GM21360 (cell line): ENCODE measurements at regions not wholly inside any gene's neighbourhood (a gene's known extent, or its start where the extent isn't known, plus 50 kb on each side); places are given as distances from the start of the nearest gene placed in this dataset.

Experiments
- ATAC-seq: cut with Tn5 transposase; IDR thresholded peaks from one replicate; pipeline ENCODE4 v1.9.1; 2021; ENCODE audit warnings: mild to moderate bottlenecking, moderate library complexity; ENCODE audit not compliant: unreplicated experiment

GRCh38 chr4:96755569-96756484 is 915.9 kb downstream of the PDHA2 start:
- ATAC-seq, result no peak

- no peak for ATAC-seq
Observed at GRCh38 chr4:96756584-96756983, 916.7 kb downstream of the PDHA2 start.

DNA sequence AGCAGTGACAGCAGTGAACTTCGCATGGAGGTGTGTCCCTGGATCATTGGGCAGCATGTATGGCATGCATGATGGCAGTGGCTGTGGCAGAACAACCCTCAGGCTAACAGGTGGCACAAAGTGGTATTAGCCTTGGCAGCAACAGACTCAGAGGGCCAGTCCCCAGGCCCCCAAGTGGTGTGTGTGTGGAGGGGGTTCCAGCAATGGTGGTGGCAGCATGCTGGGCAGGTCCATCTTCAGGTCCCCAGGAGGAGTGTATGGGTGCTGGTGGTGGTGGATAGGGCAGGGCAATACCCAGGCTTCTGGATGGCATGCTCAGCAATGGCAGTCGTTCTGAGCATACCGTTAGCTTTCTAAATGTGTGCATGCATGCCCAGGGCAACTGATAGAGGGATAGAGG is 923.7 kb downstream of the PDHA2 start:
- no peak for ATAC-seq

DNA sequence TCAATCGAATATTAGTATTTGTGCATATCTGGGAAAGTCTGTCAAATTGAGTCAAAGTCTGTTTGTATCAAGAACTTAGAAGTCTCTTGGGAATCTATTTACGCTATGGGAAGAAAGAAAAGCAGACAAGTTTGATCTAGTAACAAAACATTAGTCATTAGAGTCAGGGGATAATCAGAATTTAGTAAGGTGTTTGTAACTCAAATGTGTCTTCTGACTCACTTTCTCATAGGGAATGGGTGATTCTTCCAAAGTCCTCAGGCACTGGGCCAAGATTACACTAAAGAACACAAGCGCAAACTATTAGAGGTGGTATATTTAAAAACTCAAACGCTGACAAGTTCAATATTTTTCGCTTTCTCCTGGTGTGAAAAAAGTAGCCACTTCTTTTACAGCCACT is 926.5 kb downstream of the PDHA2 start:
- ATAC-seq, result no peak

DNA sequence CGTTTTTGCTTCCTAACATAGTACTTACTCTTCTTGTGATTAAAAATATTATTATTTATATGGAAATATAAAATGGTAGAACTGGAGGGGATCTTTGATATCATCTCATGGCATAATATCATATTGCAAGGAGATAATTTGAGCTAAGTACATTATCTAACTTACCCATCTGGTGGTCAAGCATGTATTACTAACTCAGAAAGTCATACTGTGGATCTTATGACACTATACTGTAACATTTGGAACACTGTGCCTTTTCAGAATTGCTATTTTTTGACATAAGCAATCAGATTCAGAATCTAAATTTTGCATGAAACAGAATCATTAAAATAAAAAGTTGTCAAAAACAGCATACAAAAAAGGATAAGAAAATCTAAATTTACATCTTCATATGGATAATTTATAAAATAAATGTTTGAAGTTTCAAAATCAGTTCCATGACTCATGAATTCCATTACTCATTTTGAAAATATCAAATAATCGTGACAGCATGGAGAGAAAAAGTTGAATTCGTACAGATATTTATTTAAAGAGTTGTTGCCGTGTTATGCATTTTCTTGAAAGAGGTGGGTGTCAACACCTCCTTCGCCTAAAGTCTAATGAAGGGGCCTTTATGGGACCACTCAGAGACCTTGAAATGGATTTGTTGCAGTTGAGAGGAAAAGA is 928.1 kb downstream of the PDHA2 start:
- ATAC-seq, result no peak

GRCh38 chr4:96775501-96775900 is 935.6 kb downstream of the PDHA2 start:
- no peak for ATAC-seq

- ATAC-seq, result no peak
Observed at GRCh38 chr4:96776920-96777527, 937.1 kb downstream of the PDHA2 start.

- ATAC-seq, result no peak
Observed at GRCh38 chr4:96784336-96784735, 944.4 kb downstream of the PDHA2 start.

- no peak for ATAC-seq
Observed at GRCh38 chr4:96786306-96786705, 946.4 kb downstream of the PDHA2 start.

GRCh38 chr4:96787766-96788165 is 947.9 kb downstream of the PDHA2 start:
- ATAC-seq, result no peak

GRCh38 chr4:96809563-96809962 is 969.7 kb downstream of the PDHA2 start:
- ATAC-seq, result no peak

- no peak for ATAC-seq
Observed at GRCh38 chr4:96827086-96827485, 987.2 kb downstream of the PDHA2 start.

DNA sequence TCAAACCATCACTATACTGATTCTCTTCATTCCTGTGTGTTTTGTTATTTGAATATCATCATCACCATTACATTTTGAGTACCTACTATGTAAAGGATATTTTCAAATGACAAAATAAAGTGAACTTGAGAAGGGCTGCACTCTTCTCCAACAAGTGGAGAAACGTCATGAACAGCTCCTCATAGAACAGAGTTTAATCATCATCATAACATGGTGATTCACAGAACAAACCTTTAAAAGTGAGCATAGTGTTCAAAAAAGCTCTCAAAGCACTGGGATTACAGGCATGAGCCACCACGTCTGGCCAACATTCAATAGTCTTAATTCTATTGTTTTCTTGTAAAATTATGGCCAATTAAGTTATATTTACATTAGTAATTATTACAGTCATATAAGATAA is 993.9 kb downstream of the PDHA2 start:
- no peak for ATAC-seq

- ATAC-seq, result no peak
Observed at GRCh38 chr4:96835991-96836390, 996.1 kb downstream of the PDHA2 start.

DNA sequence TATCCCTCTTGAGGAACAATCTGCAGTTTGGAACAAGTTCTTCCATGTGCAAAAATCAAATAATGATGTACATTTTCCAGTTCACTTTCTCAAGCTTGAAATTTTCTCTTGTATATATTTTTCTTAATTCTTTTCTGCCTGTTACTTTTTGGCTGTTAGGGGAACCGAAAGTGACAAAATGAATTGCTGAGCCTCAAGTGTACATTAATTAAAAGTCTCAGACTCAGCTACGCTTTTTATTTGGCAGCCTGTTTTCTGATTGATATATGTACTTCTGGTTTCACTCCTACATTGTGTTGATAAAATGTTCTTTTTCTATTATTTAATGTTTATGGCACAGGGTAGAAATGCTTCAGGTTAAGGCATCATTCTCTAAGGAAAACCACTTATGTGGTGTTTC is 999.5 kb downstream of the PDHA2 start:
- ATAC-seq, result no peak

DNA sequence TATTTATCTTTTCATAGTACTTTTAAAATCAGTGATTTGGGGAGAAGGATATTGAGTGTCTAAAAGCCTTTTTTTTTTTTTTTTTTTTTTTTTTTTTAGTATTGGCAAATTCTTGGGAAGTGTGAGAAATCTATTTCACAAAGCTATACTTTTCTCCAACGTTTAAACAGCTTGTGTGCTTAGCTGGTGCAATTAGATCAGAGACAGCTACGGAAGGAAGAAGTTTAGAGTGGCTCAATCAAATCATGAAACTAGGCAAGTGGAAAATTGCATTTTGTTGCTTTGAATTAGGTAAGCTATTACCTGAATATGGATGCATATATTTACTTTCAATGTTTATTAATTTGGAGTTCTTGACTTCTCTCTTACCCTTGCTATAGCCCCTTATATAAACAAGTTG is 1001.9 kb downstream of the PDHA2 start:
- no peak for ATAC-seq

DNA sequence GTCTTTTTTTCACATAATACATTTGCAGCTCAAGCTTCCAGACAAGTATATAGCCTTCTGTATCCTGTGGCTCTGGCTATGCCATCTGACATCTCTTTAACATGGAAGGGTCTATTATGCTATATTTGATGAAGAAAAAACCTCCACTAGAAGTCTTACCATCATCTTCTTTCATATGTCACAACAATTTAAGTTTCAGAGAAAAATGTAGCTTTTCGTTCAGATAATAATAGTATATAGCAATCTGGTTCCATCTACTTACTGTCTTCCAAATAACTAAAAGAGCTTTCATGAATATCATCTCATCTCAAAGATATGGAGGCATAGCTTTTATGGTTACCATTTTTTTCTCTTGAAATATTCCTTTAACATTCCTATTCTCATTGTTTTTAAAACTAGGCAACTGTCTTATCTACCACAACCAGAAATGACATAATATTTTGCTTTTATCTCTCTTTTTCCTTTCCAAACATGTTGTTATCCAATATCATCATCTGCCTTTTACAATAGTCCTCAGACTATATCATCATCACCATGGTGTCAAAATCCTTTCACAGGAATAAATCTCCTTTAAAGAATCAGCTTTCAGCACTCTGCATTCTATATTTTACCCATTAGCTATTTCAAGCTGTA is 1005.1 kb downstream of the PDHA2 start:
- no peak for ATAC-seq

- ATAC-seq, result no peak
Observed at GRCh38 chr4:96845819-96846218, 1005.9 kb downstream of the PDHA2 start.

- ATAC-seq, result no peak
Observed at GRCh38 chr4:96874657-96875056, 1034.8 kb downstream of the PDHA2 start.

- no peak for ATAC-seq
Observed at GRCh38 chr4:96879527-96879926, 1039.6 kb downstream of the PDHA2 start.

DNA sequence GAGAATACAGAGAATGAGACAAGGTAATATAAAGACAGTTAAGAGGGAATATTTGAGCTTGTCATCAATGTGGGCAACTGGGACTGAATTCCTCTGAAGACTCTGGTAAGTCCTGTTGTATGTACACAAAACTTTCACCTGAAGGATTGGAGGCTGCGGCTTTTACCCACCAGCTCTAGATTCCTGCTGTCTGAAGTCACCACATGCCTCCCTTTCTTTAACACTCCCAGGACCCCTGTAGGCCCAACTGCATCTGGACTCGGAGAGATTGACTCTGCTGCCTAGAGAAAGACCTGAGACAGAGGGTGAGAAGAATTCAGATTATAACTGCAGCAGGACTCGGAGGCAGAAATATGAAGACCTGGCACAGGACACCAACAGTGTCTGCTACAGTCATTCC is 1048.0 kb downstream of the PDHA2 start:
- no peak for ATAC-seq
